RCC 7860 (cell line): ENCODE measurements at regions not wholly inside any gene's neighbourhood (a gene's known extent, or its start where the extent isn't known, plus 50 kb on each side); places are given as distances from the start of the nearest gene placed in this dataset.
"Not testable (repeated sequence)": the region's sequence is repeated elsewhere in the genome, so short reads cannot be mapped to it uniquely, and the experiment has no call there.

Experiments
- DNase-seq: peaks from one replicate; pipeline ENCODE4 v3.0.0-alpha.2; 2015; ENCODE audit warnings: low spot score
- FAIRE-seq: peaks from 2 replicates; lab custom pipeline; 2012; peaks lifted over from hg19 to GRCh38; lab: Jason Lieb, UNC

- FAIRE-seq = no peak
- DNase-seq = no peak
These were observed 238.0 kb upstream of the PDE4D start for GRCh38 chr5:60131504-60131903.

- DNase-seq (no peak), FAIRE-seq (no peak)
These were observed 232.1 kb upstream of the PDE4D start for GRCh38 chr5:60125636-60126035.

- no peak for DNase-seq
- FAIRE-seq = no peak
These were observed 209.6 kb upstream of the PDE4D start for GRCh38 chr5:60102961-60103693.

- FAIRE-seq (no peak), DNase-seq (no peak)
These were observed 208.0 kb upstream of the PDE4D start for GRCh38 chr5:60101573-60101972.

- FAIRE-seq = no peak
- no peak for DNase-seq
These were observed 199.3 kb upstream of the PDE4D start for GRCh38 chr5:60092671-60093422.

GRCh38 chr5:60086583-60086982 lies 193.1 kb upstream of the PDE4D start:
- no peak for FAIRE-seq
- no peak for DNase-seq

GRCh38 chr5:60084226-60084625 lies 190.7 kb upstream of the PDE4D start:
- DNase-seq (no peak), FAIRE-seq (no peak)

- FAIRE-seq = no peak
- no peak for DNase-seq
These were observed 183.8 kb upstream of the PDE4D start for GRCh38 chr5:60077292-60077691.

- FAIRE-seq (no peak), DNase-seq (no peak)
These were observed 183.2 kb upstream of the PDE4D start for GRCh38 chr5:60076746-60077145.

- FAIRE-seq = no peak
These were observed 173.0 kb upstream of the PDE4D start for GRCh38 chr5:60066502-60066901.

GRCh38 chr5:60060389-60060788 lies 166.9 kb upstream of the PDE4D start:
- DNase-seq = no peak
- FAIRE-seq = no peak

More at GRCh38 chr5:60066502-60066901, 173.0 kb upstream of the PDE4D start:
- DNase-seq = no peak

- no peak for FAIRE-seq
These were observed 162.7 kb upstream of the PDE4D start for GRCh38 chr5:60056191-60056590.

GRCh38 chr5:60055168-60055567 lies 161.6 kb upstream of the PDE4D start:
- DNase-seq (no peak), FAIRE-seq (no peak)

More at GRCh38 chr5:60056191-60056590, 162.7 kb upstream of the PDE4D start:
- no peak for DNase-seq

- FAIRE-seq, DNase-seq: not testable (repeated sequence)
These were observed 148.6 kb upstream of the PDE4D start for GRCh38 chr5:60041996-60042664.

GRCh38 chr5:60041508-60041907 lies 148.0 kb upstream of the PDE4D start:
- not testable (repeated sequence) for DNase-seq, FAIRE-seq

- no peak for FAIRE-seq
- no peak for DNase-seq
These were observed 142.8 kb upstream of the PDE4D start for GRCh38 chr5:60036192-60036938.

GRCh38 chr5:60026161-60026560 lies 132.6 kb upstream of the PDE4D start:
- DNase-seq = no peak
- FAIRE-seq = no peak

- no peak for DNase-seq
- FAIRE-seq = no peak
These were observed 130.6 kb upstream of the PDE4D start for GRCh38 chr5:60024104-60024503.

GRCh38 chr5:60023255-60023654 lies 129.7 kb upstream of the PDE4D start:
- DNase-seq (no peak), FAIRE-seq (no peak)

- FAIRE-seq = no peak
- no peak for DNase-seq
These were observed 126.9 kb upstream of the PDE4D start for GRCh38 chr5:60020457-60020856.

GRCh38 chr5:60018960-60019359 lies 125.4 kb upstream of the PDE4D start:
- DNase-seq, FAIRE-seq: not testable (repeated sequence)
